Kidney epithelial cell (primary cell): ENCODE measurements at regions not wholly inside any gene's neighbourhood (a gene's known extent, or its start where the extent isn't known, plus 50 kb on each side); places are given as distances from the start of the nearest gene placed in this dataset.

Experiments used
- DNase-seq: peaks from one replicate; pipeline ENCODE4 v3.0.0-alpha.2; 2010; ENCODE audit warnings: low read depth
- H3K27me3 ChIP-seq: 2 replicates; pipeline ENCODE4 v1.6.0; 2011; ENCODE audit warnings: low read length; ENCODE audit not compliant: control insufficient read depth, insufficient read depth
- H3K36me3 ChIP-seq: 2 replicates; pipeline ENCODE4 v1.5.1; 2011; ENCODE audit warnings: low read length; ENCODE audit not compliant: control insufficient read depth, insufficient read depth
- H3K4me3 ChIP-seq: 2 replicates; pipeline ENCODE4 v1.5.1; 2011; ENCODE audit warnings: low read depth, mild to moderate bottlenecking, control low read depth, low read length
- TF ChIP-seq, protein P1 (sequence below): IDR thresholded peaks from 2 replicates; pipeline ENCODE4 v1.5.1; 2011; ENCODE audit warnings: mild to moderate bottlenecking, moderate library complexity, low read length, control low read depth, inconsistent platforms; ENCODE audit not compliant: insufficient read depth, poor library complexity, severe bottlenecking

DNA sequence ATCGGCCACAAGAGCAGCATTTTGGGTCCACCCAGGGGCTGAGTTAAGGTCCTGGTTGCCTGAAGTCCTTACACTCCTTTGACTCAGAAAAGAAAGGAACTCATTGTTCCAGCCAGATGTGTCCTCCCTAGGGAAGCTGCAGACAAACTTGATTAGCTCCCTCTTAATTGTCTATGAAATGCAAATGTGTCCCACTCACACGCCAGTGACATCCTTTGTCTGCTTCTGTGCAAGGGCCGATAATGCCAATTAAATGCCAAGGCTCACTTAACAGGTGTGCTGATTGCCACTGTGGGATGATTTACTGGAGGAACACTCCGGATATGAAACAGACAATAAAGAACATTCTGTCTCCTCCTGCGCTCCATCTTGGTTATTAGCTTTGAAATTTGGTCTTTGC lies 332.9 kb upstream of the CPEB2 start:
- H3K4me3 ChIP-seq, result no peak overlapping the region
- TF ChIP-seq, protein P1, sequence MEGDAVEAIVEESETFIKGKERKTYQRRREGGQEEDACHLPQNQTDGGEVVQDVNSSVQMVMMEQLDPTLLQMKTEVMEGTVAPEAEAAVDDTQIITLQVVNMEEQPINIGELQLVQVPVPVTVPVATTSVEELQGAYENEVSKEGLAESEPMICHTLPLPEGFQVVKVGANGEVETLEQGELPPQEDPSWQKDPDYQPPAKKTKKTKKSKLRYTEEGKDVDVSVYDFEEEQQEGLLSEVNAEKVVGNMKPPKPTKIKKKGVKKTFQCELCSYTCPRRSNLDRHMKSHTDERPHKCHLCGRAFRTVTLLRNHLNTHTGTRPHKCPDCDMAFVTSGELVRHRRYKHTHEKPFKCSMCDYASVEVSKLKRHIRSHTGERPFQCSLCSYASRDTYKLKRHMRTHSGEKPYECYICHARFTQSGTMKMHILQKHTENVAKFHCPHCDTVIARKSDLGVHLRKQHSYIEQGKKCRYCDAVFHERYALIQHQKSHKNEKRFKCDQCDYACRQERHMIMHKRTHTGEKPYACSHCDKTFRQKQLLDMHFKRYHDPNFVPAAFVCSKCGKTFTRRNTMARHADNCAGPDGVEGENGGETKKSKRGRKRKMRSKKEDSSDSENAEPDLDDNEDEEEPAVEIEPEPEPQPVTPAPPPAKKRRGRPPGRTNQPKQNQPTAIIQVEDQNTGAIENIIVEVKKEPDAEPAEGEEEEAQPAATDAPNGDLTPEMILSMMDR, result no peak
- no peak for DNase-seq
- no peaks in the 10 kb centered on the region for H3K36me3 ChIP-seq
- H3K27me3 ChIP-seq, result no peaks in the 10 kb centered on the region

GRCh38 chr4:14671146-14671545 lies 331.1 kb upstream of the CPEB2 start:
- Histone ChIP-seq H3K36me3 (no peaks in the 10 kb centered on the region), H3K27me3 (no peaks in the 10 kb centered on the region), H3K4me3 (no peak overlapping the region)
- TF ChIP-seq, protein P1, result no peak
- DNase-seq, result no peak

- Histone ChIP-seq H3K27me3 (no peaks in the 10 kb centered on the region), H3K36me3 (no peaks in the 10 kb centered on the region), H3K4me3 (no peak overlapping the region)
- DNase-seq, result no peak
- TF ChIP-seq, protein P1, result no peak
These were observed 326.8 kb upstream of the CPEB2 start for GRCh38 chr4:14675279-14675985.

- no peaks in the 10 kb centered on the region for H3K27me3 ChIP-seq
- DNase-seq, result no peak
- H3K36me3 ChIP-seq, result no peaks in the 10 kb centered on the region
- no peak overlapping the region for H3K4me3 ChIP-seq
- TF ChIP-seq, protein P1, result no peak
These were observed 322.4 kb upstream of the CPEB2 start for GRCh38 chr4:14679906-14680305.

GRCh38 chr4:14681330-14681729 lies 321.0 kb upstream of the CPEB2 start:
- H3K36me3 ChIP-seq, result no peaks in the 10 kb centered on the region
- TF ChIP-seq, protein P1, result no peak
- no peak for DNase-seq
- no peaks in the 10 kb centered on the region for H3K27me3 ChIP-seq
- H3K4me3 ChIP-seq, result no peak overlapping the region

GRCh38 chr4:14693728-14694127 lies 308.6 kb upstream of the CPEB2 start:
- Histone ChIP-seq H3K27me3 (no peaks in the 10 kb centered on the region), H3K4me3 (no peak overlapping the region), H3K36me3 (no peaks in the 10 kb centered on the region)
- no peak for DNase-seq
- TF ChIP-seq, protein P1, result no peak
